Small intestine (tissue), 7 donors: ENCODE measurements at regions not wholly inside any gene's neighbourhood (a gene's known extent, or its start where the extent isn't known, plus 50 kb on each side); places are given as distances from the start of the nearest gene placed in this dataset.
"Not testable (repeated sequence)": the region's sequence is repeated elsewhere in the genome, so short reads cannot be mapped to it uniquely, and the experiment has no call there.

Source experiments
- DNase-seq, 2 donors: peaks; one replicate each; pipeline versions ENCODE4 v3.0.0 to v3.0.0-alpha.2; 2013
- FAIRE-seq: peaks from 2 replicates; lab custom pipeline; 2012; peaks lifted over from hg19 to GRCh38; lab: Jason Lieb, UNC
- H3K27ac ChIP-seq, 3 donors: one replicate each; pipeline ENCODE4 v1.5.1; 2013; ENCODE audit warnings: low read length in 2 of 3, mild to moderate bottlenecking in 2 of 3, control low read depth in 1 of 3, inconsistent platforms in 1 of 3, low read depth in 1 of 3, moderate library complexity in 1 of 3
- H3K27me3 ChIP-seq, 3 donors: one replicate each; pipeline ENCODE4 v1.6.1; 2013; ENCODE audit warnings: low read length in 3 of 3, inconsistent platforms in 1 of 3; ENCODE audit not compliant: control insufficient read depth in 3 of 3, insufficient read depth in 3 of 3
- H3K36me3 ChIP-seq, 3 donors: one replicate each; pipeline ENCODE4 v1.6.1; 2013; ENCODE audit warnings: low read length in 3 of 3, inconsistent platforms in 1 of 3, low read depth in 1 of 3, mild to moderate bottlenecking in 1 of 3, moderate library complexity in 1 of 3; ENCODE audit not compliant: control insufficient read depth in 3 of 3, insufficient read depth in 2 of 3
- H3K4me1 ChIP-seq, 3 donors: one replicate each; pipeline ENCODE4 v1.6.1; 2013; ENCODE audit warnings: low read length in 2 of 3, inconsistent platforms in 1 of 3, low read depth in 1 of 3, mild to moderate bottlenecking in 1 of 3, moderate library complexity in 1 of 3; ENCODE audit not compliant: control insufficient read depth in 3 of 3, insufficient read depth in 2 of 3
- H3K4me3 ChIP-seq, 3 donors: one replicate each; pipeline ENCODE4 v1.5.1; 2013; ENCODE audit warnings: low read length in 3 of 3, control low read depth in 1 of 3, inconsistent platforms in 1 of 3, low read depth in 1 of 3, mild to moderate bottlenecking in 1 of 3, moderate library complexity in 1 of 3
- H3K9me3 ChIP-seq, 2 donors: one replicate each; pipeline ENCODE4 v1.6.1; 2013; ENCODE audit warnings: low read depth in 1 of 2, low read length in 1 of 2; ENCODE audit not compliant: control insufficient read depth in 2 of 2, insufficient read depth in 1 of 2
- WGBS, 3 donors: extraction: QIAGEN DNeasy Blood & Tissue Kit; methylation state at CpG; one replicate each; pipeline ENCODE4 v1.1.7; 2013; 5-methylcytosine and 5-hydroxymethylcytosine counted together
- donor health status: healthy with polysubstance abuse.
- donor health status: control.
- donor health status: control.
- donor health status: Bipolar disorder and iron deficiency.
- donor health status: healthy.

DNA sequence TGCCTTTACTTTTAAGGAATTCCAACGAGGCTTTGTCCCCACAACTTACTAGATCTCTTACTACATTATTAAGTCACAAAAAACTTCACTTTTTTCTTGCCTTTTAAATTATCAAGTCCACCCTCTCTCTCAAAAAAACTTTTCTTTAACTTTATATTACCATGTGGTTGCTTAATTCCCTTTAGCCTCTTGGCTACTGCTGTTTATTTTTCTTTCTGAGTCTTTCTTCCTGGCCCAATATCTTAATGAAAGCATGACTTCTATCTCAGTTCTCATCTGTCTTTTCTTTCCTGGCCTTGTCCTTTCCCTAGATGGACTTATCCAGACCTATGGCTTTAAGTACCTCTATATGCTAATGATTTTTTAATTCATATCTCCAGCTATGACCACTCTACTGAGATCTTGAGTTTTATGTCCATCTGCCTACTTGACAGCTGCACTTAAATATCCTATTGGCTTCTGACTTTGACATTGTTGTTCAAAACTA lies 710.5 kb downstream of the RFPL4B start:
- no peaks in the 10 kb centered on the region for H3K9me3 ChIP-seq
- H3K4me3 ChIP-seq: no peak overlapping the region
- H3K4me1 ChIP-seq: no peaks in the 10 kb centered on the region
- no peak for FAIRE-seq
- H3K27ac ChIP-seq: no peak overlapping the region
- DNase-seq: no peak
- 40 to 64% (median 50%) methylated on average over 1 of the region's 1 CpG for WGBS, 3 donors
- no peaks in the 10 kb centered on the region for H3K36me3 ChIP-seq
- H3K27me3 ChIP-seq: no peaks in the 10 kb centered on the region

DNA sequence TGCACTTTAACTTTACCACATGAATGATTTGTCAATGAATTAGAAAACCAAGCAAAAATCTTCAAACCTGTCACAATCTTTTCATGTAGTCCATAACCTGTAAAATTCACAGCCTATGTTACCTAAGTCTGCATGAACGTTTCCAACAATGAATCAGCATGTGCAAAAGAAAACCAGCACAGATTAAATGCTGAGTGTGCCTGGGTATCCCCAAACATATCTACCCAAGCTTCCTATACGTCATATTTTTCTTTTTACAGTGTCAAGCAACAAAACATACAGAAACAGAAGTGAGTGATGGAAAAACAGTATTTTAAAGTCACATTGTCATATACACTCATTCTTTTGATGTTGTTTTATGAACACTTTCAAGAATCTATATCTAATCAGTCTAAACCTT lies 713.5 kb downstream of the RFPL4B start:
- WGBS, 3 donors: 49 to 75% (median 51%) methylated on average over 2 of the region's 2 CpGs
- FAIRE-seq: no peak

DNA sequence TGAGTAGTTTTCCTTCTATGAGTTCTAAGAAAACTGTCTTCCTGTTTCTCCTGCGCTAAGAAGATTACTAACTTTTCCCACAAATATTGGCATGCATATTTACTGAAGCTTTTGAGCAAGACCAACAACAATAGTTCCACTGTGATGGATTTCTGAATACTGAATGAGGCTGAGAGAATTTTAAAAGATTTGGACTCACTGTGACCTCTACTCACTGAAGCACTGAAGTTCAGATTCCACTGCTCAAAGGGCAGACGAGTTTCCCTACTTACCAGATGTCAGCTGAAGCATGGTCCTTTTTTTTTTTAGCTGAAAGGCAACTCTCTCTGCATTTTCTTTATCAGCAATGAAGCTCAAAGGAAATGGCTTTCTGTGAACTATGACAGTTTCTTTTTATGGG lies 718.5 kb downstream of the RFPL4B start:
- 34 to 46% (median 35%) methylated on average over 2 of the region's 2 CpGs for WGBS, 3 donors
- FAIRE-seq (no peak), DNase-seq (peak in 1 of 2 donors; percentile 13)
- Histone ChIP-seq H3K36me3 (no peaks in the 10 kb centered on the region), H3K4me1 (no peaks in the 10 kb centered on the region), H3K27ac (no peak overlapping the region), H3K9me3 (no peaks in the 10 kb centered on the region), H3K4me3 (no peak overlapping the region), H3K27me3 (no peaks in the 10 kb centered on the region)

More for the DNA sequence above, 713.5 kb downstream of the RFPL4B start:
- Histone ChIP-seq H3K4me3 (no peak overlapping the region), H3K4me1 (no peaks in the 10 kb centered on the region), H3K9me3 (no peaks in the 10 kb centered on the region), H3K36me3 (no peaks in the 10 kb centered on the region), H3K27ac (no peak overlapping the region), H3K27me3 (no peaks in the 10 kb centered on the region)
- no peak for DNase-seq

DNA sequence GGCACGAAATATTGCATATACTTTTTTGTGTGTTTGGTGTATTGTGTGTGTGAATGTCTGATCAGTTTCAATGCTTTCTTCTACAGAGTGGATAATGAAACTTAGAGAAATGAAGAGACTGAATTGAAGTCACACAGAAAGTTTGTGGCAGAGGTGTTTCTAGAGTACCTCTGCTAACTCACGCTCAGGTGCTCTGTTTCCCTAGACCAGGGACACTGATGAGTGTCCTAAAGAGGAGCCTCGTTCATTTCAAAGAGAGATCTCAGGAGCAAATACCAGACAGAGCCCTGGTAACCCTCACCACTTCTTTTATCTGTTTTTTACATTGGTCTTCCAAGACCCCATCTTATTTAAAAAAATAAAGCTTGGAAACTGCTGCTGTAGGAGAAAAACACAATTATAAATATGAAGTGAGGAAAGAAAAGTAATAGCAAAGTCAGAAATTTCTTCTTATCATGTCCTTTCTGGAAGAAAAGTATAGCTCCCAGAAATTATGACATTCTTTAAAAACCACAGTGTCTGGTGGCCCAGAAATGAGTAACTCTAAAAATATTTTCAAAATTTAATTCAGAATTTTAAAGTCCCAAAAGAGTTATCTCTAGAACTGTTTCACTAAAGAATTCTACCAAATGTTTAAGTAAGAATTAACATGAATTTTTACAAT lies 720.6 kb downstream of the RFPL4B start:
- Histone ChIP-seq H3K36me3 (no peaks in the 10 kb centered on the region), H3K27me3 (no peaks in the 10 kb centered on the region), H3K4me3 (no peak overlapping the region), H3K9me3 (peaks cover 0 to 4% of the 10 kb centered on the region in 2 donors), H3K4me1 (no peaks in the 10 kb centered on the region), H3K27ac (no peak overlapping the region)
- DNase-seq (no peak), FAIRE-seq (peak; percentile 5)
- WGBS, 3 donors: 71 to 86% (median 81%) methylated on average over 3 of the region's 3 CpGs

DNA sequence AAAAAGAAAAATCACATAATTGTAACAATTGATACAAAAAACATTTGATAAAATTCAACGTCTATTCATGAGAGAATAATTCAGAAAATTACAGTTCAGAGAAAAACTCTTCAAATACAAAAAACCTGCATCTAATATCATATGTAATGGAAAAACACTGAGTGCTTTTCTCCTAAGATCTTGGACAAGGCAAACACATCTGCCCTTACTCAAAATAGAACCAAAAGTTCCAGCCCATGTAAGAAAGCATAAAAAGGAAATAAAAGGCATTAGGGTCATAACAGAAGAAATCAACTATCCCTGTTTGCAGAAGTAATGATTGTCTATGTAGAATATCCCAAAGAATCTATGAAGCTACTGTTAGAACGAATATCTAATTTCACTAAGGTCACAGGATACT lies 721.4 kb downstream of the RFPL4B start:
- DNase-seq (no peak), FAIRE-seq (no peak)
- H3K27ac ChIP-seq: no peak overlapping the region
- H3K27me3 ChIP-seq: no peaks in the 10 kb centered on the region
- H3K4me1 ChIP-seq: no peaks in the 10 kb centered on the region
- 62 to 67% (median 66%) methylated on average over 2 of the region's 2 CpGs for WGBS, 3 donors
- no peak overlapping the region for H3K4me3 ChIP-seq
- peaks cover 0 to 4% of the 10 kb centered on the region in 2 donors for H3K9me3 ChIP-seq
- H3K36me3 ChIP-seq: no peaks in the 10 kb centered on the region

DNA sequence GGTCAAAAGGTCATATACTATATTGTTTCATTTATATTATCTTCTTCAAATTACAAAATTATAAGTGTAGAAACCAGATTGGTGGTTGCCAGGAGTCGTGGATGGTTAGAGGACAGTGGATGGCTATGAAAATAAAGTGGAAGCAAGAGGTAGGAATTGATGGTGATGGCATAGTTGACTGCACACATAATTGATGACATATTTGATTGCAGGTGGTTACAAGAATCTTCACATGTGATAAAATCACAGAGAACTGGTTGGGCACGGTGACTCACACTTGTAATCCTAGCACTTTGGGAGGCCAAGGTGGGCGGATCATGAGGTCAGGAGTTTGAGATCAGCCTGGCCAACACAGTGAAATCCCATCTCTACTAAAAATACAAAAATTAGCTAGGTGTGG lies 723.6 kb downstream of the RFPL4B start:
- DNase-seq, FAIRE-seq, H3K4me3 ChIP-seq, H3K36me3 ChIP-seq, H3K4me1 ChIP-seq, H3K27me3 ChIP-seq, H3K27ac ChIP-seq, H3K9me3 ChIP-seq: not testable (repeated sequence)
- 85 to 90% (median 88%) methylated on average over 3 of the region's 3 CpGs for WGBS, 3 donors

DNA sequence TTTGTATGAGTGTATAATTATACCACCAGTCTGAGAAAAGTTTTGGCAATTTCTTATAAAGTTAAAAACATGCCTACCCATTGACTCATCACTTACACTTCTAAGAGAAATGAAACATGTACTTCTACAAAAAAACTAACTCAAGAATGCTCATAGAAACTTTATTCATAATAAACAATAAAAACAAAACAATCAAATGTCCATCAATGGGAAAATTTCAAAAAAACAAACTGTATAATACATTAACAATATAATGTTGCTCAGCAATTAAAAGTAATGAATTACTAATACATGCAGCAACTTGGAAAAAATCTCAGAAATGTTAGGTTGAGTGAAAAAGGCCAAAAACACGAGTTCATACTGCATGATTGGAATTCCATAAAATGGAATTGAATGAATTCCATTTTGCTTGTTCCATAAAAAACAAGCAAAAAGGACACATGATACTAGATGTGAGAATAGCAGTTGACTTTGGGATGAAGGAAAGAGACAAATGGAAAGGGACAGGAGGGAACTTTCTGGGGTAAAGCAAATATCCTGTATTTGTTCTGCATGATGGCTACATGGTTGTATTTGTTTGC lies 726.6 kb downstream of the RFPL4B start:
- Histone ChIP-seq H3K4me3 (no peak overlapping the region), H3K27me3 (no peaks in the 10 kb centered on the region), H3K36me3 (no peaks in the 10 kb centered on the region), H3K4me1 (no peaks in the 10 kb centered on the region), H3K27ac (no peak overlapping the region), H3K9me3 (peaks cover 0 to 4% of the 10 kb centered on the region in 2 donors)
- DNase-seq: no peak
- WGBS, 3 donors: 39 to 52% (median 40%) methylated on average over 1 of the region's 1 CpG
- no peak for FAIRE-seq

DNA sequence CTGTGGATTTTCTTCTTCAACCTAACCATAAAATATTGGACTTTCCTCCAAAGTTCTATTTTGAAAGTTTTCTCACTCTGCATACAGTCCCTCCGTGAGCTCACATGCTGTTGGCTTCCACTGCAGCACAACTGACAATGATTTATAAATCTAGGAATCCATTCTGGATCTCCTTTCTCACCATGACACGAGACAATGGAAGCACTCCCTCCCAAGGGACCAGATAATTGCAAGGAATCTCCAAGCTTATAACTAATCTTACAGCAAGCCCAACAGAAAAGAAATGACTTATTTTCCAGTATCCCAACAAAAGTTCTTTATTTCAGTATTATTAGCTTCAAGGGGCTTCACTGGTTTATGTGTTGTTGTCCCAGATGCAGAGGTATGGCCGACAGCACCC lies 729.0 kb downstream of the RFPL4B start:
- Histone ChIP-seq H3K9me3 (peaks cover 0 to 4% of the 10 kb centered on the region in 2 donors), H3K4me3 (no peak overlapping the region), H3K4me1 (no peaks in the 10 kb centered on the region), H3K36me3 (no peaks in the 10 kb centered on the region), H3K27me3 (no peaks in the 10 kb centered on the region), H3K27ac (no peak overlapping the region)
- FAIRE-seq (no peak), DNase-seq (no peak)
- WGBS, 3 donors: 55 to 64% (median 61%) methylated on average over 3 of the region's 3 CpGs
